Activated CD4-positive, CD25-positive, alpha-beta regulatory T cell treated with anti-CD3 and anti-CD28 coated beads, Interleukin-2, amount 50 U/mL, for 24 hours (primary cell): ENCODE measurements at regions not wholly inside any gene's neighbourhood (a gene's known extent, or its start where the extent isn't known, plus 50 kb on each side); places are given as distances from the start of the nearest gene placed in this dataset.

Experiments
- ATAC-seq, 2 donors: fragments of 150-1000 bp; cut with Tn5 transposase; one replicate each; pipeline ENCODE4 v1.10.0; 2021; ENCODE audit warnings: mild to moderate bottlenecking in 1 of 2, moderate library complexity in 1 of 2

GRCh38 chr3:6124875-6125274 is 736.0 kb upstream of the GRM7 start:
- ATAC-seq, result no peak

- ATAC-seq, result no peak
These were observed 735.4 kb upstream of the GRM7 start for GRCh38 chr3:6125520-6125919.

GRCh38 chr3:6132684-6133432 is 728.1 kb upstream of the GRM7 start:
- no peak for ATAC-seq

- ATAC-seq, result no peak
These were observed 718.2 kb upstream of the GRM7 start for GRCh38 chr3:6142707-6143106.

- no peak for ATAC-seq
These were observed 713.0 kb upstream of the GRM7 start for GRCh38 chr3:6147883-6148282.

DNA sequence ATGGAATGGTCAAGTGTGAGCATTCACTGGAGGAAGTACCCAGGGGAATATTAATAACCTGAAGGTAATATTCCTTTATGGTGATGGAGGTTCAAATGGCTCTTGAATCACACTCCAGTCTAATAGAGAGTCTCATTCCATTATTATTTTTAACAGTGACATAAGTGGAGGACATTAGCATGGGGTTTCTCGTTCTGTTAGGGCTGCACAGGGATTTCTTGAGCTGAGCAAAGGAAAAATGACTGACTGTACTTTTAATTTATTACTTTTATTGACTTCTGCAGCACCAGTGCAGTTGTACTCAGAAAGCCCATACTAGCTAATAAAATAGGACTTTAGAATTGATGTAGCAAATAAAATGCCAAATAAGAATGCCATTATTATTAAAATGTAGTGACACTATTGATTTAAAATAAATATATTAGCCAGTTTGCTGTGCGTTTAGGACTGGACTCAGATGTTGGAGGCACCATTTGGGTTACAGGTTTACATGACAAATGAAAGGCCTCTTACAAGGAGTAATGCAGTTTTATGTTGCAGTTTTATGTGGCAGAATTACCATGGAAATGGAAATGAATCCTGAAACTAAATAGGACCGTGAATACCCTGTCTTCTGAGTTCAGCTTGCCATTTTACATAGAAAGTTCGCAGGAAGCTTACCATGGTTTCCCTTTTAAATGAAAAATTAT is 705.1 kb upstream of the GRM7 start:
- no peak for ATAC-seq

DNA sequence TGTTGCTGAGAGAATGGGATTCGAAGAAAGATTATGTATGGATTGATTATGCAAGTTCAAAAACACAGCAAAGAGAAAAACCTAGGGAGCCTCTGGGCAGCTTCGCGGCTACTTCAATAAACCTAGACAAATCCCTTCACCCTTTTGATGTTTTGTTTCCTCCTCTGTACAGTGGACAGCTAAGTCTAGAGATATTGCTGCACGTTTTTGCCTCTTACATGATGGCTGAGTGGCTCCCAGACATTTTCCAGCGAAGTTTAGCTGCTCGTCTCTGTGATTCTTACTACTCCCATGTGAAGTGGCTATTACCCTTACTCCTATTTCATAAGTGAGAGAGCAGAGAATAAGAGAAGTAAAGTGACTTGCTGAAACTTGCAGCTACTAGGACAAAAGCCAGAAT is 695.0 kb upstream of the GRM7 start:
- ATAC-seq, result no peak

DNA sequence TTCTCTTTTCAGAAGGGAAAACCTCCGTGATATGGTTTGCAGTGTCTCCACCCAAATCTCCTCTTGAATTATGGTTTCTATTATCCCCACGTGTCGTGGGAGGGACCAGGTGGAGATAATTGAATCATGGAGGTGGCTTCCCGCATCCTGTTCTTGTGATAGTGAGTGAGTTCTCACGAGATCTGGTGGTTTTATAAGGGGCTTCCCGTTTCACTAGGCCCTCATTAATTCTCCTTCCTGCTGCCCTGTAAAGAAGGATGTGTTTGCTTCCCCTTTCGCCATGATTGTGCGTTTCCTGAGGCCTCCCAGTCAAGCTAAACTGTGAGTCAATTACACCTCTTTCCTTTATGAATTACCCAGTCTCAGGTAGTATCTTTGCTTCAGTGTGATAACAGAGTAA is 692.7 kb upstream of the GRM7 start:
- ATAC-seq, result no peak

GRCh38 chr3:6172871-6173642 is 687.9 kb upstream of the GRM7 start:
- ATAC-seq, result no peak

- no peak for ATAC-seq
These were observed 683.5 kb upstream of the GRM7 start for GRCh38 chr3:6177417-6177816.

- ATAC-seq, result no peak
These were observed 681.2 kb upstream of the GRM7 start for GRCh38 chr3:6179761-6180160.

DNA sequence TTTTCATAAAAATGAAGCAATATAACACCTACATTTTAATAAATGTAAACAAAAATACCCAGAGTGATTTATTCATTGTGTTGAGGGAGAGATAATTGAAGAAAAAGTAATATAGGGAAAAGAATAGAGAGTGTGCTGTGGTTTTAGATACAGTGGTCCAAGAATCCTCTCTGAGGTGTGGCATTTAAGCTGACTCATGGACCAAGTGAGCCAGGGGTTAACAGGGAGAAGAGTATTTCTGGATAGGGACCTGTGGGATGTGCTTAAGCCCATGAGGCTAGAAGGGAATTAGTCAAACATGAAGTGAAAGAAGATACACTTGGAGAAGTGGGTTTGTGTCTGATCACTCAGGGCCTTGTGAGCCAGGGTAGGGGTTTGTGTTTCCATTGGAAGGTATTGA is 680.7 kb upstream of the GRM7 start:
- no peak for ATAC-seq

- no peak for ATAC-seq
These were observed 678.4 kb upstream of the GRM7 start for GRCh38 chr3:6182476-6182875.

DNA sequence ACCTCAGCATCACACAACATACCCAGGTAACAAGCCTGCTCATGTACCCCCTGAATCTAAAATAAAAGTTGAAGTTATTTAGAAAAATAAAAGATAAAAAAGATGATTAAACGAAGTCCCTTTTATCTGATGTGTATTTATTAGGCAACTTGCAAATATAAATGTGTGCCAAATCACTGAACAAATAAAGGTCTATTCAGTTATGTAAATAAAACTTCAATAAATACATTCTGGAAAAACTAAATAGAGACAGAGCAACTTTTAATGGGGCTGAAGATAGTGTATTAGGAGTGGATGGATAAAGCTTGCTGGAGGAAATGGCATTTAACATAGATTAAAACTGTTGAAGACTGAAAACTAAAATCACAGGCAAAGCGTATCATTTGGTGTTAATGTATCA is 678.0 kb upstream of the GRM7 start:
- ATAC-seq, result no peak

DNA sequence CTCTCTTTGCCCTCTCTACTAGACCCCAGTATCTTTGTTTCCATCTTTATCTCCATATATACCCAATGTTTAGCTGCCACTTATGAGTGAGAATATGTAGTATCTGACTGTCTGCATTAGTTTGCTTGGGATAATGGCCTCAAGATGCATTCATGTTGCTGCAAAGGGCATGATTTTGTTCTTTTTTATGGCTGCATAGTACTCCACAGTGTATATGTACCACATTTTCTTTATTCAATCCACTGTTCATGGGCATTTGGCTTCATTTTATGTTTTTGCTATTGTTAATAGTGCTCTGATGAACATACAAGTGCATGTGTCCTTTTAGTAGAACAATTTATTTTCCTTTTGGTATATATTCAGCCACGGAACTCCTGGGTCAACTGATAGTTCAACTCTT is 671.5 kb upstream of the GRM7 start:
- ATAC-seq, result no peak

- no peak for ATAC-seq
These were observed 656.0 kb upstream of the GRM7 start for GRCh38 chr3:6204891-6205290.

- ATAC-seq, result no peak
These were observed 644.5 kb upstream of the GRM7 start for GRCh38 chr3:6216135-6217026.

DNA sequence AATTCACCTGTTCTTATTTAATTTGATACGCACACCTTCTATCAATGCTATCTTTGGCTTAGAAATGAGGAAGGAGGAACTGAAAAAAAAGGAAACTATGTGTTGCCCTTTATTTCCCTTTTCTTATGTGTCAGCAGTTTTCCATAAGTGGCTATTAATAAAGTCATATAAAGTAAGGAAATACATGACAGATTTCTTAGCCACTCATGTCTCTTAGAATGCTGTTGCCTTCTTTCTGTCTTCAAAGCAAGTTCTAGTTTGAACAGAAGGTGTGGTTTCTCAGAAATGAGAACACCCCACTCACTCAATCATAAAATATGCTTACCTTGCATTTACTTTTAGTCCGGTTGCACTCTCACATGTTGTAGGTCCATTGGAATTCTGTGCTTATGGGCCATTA is 640.5 kb upstream of the GRM7 start:
- ATAC-seq, result no peak

DNA sequence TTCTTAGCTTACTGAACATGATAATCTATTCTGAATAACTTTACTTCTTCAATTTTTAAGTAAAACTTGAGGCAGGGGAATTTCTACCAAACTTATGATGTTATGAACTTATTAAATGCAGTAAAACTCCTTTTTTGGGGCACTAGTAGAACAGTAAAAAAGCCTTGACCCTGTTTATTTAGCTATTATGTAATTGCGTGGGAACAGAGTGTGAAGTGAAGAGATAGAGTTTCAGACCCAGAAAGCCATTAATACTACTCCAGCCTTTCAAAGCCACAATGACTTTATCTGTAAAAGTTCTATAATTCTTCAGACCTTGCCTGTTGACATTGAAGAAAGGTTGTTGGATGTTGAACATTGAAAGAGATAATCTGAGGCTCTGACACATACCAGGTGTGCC is 638.8 kb upstream of the GRM7 start:
- ATAC-seq, result no peak

DNA sequence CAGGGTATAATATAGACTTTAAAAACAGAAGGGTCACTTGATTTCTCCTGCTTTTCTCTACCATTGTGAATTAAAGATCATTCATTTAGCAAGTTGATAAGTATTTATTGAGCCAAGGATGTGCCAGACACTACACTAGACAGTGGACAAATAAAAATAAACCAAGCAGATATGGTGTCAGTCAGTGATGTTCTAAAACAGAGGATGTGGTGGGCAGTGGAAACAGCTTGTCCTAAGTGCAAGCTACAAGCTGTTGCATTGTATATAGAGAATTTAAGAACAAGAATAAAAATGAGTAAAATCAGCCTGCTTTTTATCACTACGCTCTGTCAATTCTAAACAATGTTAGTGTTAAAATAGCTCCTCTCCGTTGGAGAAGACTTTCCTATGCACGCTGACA is 637.3 kb upstream of the GRM7 start:
- no peak for ATAC-seq

DNA sequence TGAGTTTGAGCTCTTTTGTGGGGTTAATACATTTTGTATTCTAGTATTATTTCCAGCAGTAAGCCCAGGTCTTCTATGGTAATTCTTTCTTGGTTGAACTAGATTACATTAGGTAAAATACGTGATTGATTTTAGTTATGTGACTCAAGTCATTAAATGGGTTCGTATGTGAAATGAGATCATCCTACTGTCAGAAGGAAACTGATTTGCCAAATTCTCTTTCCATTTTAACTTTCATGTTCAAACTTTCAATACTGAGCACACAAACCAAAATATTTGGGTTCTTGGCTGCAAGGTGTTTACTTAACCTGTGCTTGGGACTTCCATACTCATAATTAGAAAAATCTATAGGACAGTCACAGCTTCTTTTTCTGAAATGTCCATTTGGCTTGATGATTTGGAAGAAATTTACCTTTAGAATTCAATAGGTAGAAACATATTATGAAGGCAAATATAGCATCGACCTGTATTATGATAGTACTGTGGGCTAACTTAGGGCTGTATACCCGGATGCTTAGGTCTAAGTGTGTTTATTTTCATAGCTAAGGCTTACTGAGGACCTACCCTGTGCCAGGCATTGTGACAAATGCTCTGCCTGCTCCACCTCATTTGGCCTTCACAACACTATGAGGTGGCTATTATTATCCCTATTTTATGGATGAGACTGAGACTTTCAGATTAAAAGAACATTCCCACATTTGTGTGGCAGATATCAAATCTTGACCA is 631.8 kb upstream of the GRM7 start:
- no peak for ATAC-seq

GRCh38 chr3:6229778-6230410 is 631.0 kb upstream of the GRM7 start:
- no peak for ATAC-seq
